IMR-90 (cell line): ENCODE measurements at regions not wholly inside any gene's neighbourhood (a gene's known extent, or its start where the extent isn't known, plus 50 kb on each side); places are given as distances from the start of the nearest gene placed in this dataset.

Experiments
- ATAC-seq: fragments of 200-7000 bp; cut with Tn5 transposase; 2 replicates; pipeline ENCODE4 v1.9.1; 2020; ENCODE audit warnings: low read depth, mild to moderate bottlenecking, moderate library complexity
- BruUV-seq: library from RNA; stranded (reverse); fragments of 400-500 nt; replicated peaks from 2 replicates; lab custom pipeline; 2021; lab: Mats Ljungman, UMichigan
- CTCF ChIA-PET: fragments of 300-600 bp; formaldehyde crosslinking; extraction: SDS; loops from one replicate; lab custom pipeline; 2021; ENCODE audit warnings: antibody characterized with exemption; lab: Yijun Ruan, JAX
- POLR2A ChIA-PET: fragments of 300-600 bp; sonication (Branson Sonifier 250); formaldehyde crosslinking; loops from one replicate; lab custom pipeline; 2022; ENCODE audit warnings: antibody characterized with exemption; ENCODE audit not compliant: unreplicated experiment; lab: Charles Lee
- DNase-seq: peaks from one replicate; pipeline ENCODE4 v3.0.0; 2013
- H2AFZ ChIP-seq: replicated peaks from 2 replicates; pipeline ENCODE3; 2013; ENCODE audit warnings: low read length, mild to moderate bottlenecking; ENCODE audit not compliant: poor library complexity
- H2AK5ac ChIP-seq: 2 replicates; pipeline ENCODE4 v1.6.1; 2013; ENCODE audit warnings: low read depth, low read length, inconsistent platforms
- H2AK9ac ChIP-seq: replicated peaks from 2 replicates; pipeline ENCODE3; 2013; ENCODE audit warnings: mild to moderate bottlenecking, low read depth, low read length, moderate library complexity; ENCODE audit not compliant: poor library complexity
- H2BK120ac ChIP-seq: 2 replicates; pipeline ENCODE4 v1.6.1; 2013; ENCODE audit warnings: low read depth, low read length, inconsistent platforms
- H2BK15ac ChIP-seq: 3 replicates; pipeline ENCODE4 v1.6.1; 2013; ENCODE audit warnings: low read depth, low read length, inconsistent platforms
- H2BK20ac ChIP-seq: 2 replicates; pipeline ENCODE4 v1.6.1; 2013; ENCODE audit warnings: low read depth, mild to moderate bottlenecking, inconsistent platforms, low read length, moderate library complexity
- H2BK5ac ChIP-seq: 2 replicates; pipeline ENCODE4 v1.6.1; 2013; ENCODE audit warnings: mild to moderate bottlenecking, low read depth, low read length, inconsistent platforms; ENCODE audit not compliant: poor library complexity, severe bottlenecking
- H3K14ac ChIP-seq: replicated peaks from 2 replicates; pipeline ENCODE4 v1.6.1; 2013; ENCODE audit warnings: low read depth, low read length, inconsistent platforms
- H3K18ac ChIP-seq: 2 replicates; pipeline ENCODE4 v1.6.1; 2013; ENCODE audit warnings: low read depth, low read length, control low read depth
- H3K23ac ChIP-seq: 2 replicates; pipeline ENCODE4 v1.6.1; 2013; ENCODE audit warnings: low read depth, low read length, inconsistent platforms
- H3K27ac ChIP-seq: 2 replicates; pipeline ENCODE4 v1.5.1; 2013; ENCODE audit warnings: mild to moderate bottlenecking, control low read depth, low read length; ENCODE audit not compliant: insufficient read depth
- H3K27me3 ChIP-seq: 2 replicates; pipeline ENCODE4 v1.6.1; 2013; ENCODE audit warnings: low read length; ENCODE audit not compliant: control insufficient read depth, insufficient read depth
- H3K36me3 ChIP-seq: 2 replicates; pipeline ENCODE4 v1.6.1; 2013; ENCODE audit warnings: low read length, mixed read lengths; ENCODE audit not compliant: control insufficient read depth, insufficient read depth
- H3K4ac ChIP-seq: 2 replicates; pipeline ENCODE4 v1.6.1; 2013; ENCODE audit warnings: low read depth, low read length, inconsistent platforms
- H3K4me1 ChIP-seq: 2 replicates; pipeline ENCODE4 v1.6.1; 2013; ENCODE audit warnings: low read length, mixed read lengths; ENCODE audit not compliant: control insufficient read depth, insufficient read depth
- H3K4me2 ChIP-seq: 2 replicates; pipeline ENCODE4 v1.6.1; 2013; ENCODE audit warnings: low read depth, mild to moderate bottlenecking, control low read depth, low read length, moderate library complexity
- H3K4me3 ChIP-seq: 2 replicates; pipeline ENCODE4 v1.5.1; 2013; ENCODE audit warnings: low read depth, mild to moderate bottlenecking, control low read depth, low read length, moderate library complexity; ENCODE audit not compliant: insufficient read depth
- H3K56ac ChIP-seq: 2 replicates; pipeline ENCODE4 v1.6.1; 2013; ENCODE audit warnings: low read length, inconsistent platforms; ENCODE audit not compliant: insufficient read depth; ENCODE audit errors: extremely low read depth
- H3K79me1 ChIP-seq, 2 experiments: 2 replicates each; pipeline ENCODE4 v1.6.1; 2013; ENCODE audit warnings: low read length in 2 of 2, inconsistent platforms in 1 of 2, low read depth in 1 of 2
- H3K9ac ChIP-seq: 2 replicates; pipeline ENCODE4 v1.6.1; 2013; ENCODE audit warnings: low read depth, low read length, control low read depth
- H3K9me1 ChIP-seq: 2 replicates; pipeline ENCODE4 v1.6.1; 2013; ENCODE audit warnings: low read length, inconsistent platforms; ENCODE audit not compliant: insufficient read depth
- H3K9me3 ChIP-seq: 2 replicates; pipeline ENCODE4 v1.6.1; 2013; ENCODE audit warnings: low read length; ENCODE audit not compliant: control insufficient read depth, insufficient read depth
- H4K20me1 ChIP-seq: 2 replicates; pipeline ENCODE4 v1.6.1; 2013; ENCODE audit warnings: low read length, inconsistent platforms; ENCODE audit not compliant: insufficient read depth
- H4K5ac ChIP-seq: 2 replicates; pipeline ENCODE4 v1.6.1; 2013; ENCODE audit warnings: mild to moderate bottlenecking, low read depth, low read length, control low read depth
- H4K8ac ChIP-seq, 2 experiments: 2 replicates each; pipeline ENCODE4 v1.6.1; 2013; ENCODE audit warnings: low read depth in 2 of 2, low read length in 2 of 2, control low read depth in 1 of 2, inconsistent platforms in 1 of 2
- H4K91ac ChIP-seq: 2 replicates; pipeline ENCODE4 v1.6.1; 2013; ENCODE audit warnings: low read depth, low read length, inconsistent platforms; ENCODE audit not compliant: insufficient read depth
- BHLHE40 ChIP-seq: fragments of 150-350 bp; IDR thresholded peaks from 2 replicates; pipeline ENCODE4 v1.6.1; 2016; ENCODE audit warnings: mild to moderate bottlenecking, low read depth, low read length
- CEBPB ChIP-seq: IDR thresholded peaks from 2 replicates; pipeline ENCODE4 v1.6.1; 2012; ENCODE audit warnings: low read depth, low read length, improper control_type of control experiment
- CHD1 ChIP-seq: IDR thresholded peaks from 2 replicates; pipeline ENCODE4 v1.6.1; 2012; ENCODE audit warnings: low read depth, low read length, improper control_type of control experiment
- CTCF ChIP-seq: conservative IDR thresholded peaks from 2 replicates; pipeline ENCODE4 v1.5.1; 2012; ENCODE audit warnings: mild to moderate bottlenecking, low read depth, low read length, improper control_type of control experiment
- FOS ChIP-seq: fragments of 150-350 bp; IDR thresholded peaks from 2 replicates; pipeline ENCODE4 v1.6.1; 2016; ENCODE audit warnings: low read depth, low read length
- MAFK ChIP-seq: IDR thresholded peaks from 2 replicates; pipeline ENCODE4 v1.6.1; 2012; ENCODE audit warnings: low read depth, low read length, improper control_type of control experiment
- MAZ ChIP-seq: IDR thresholded peaks from 2 replicates; pipeline ENCODE4 v1.6.1; 2012; ENCODE audit warnings: low read depth, mild to moderate bottlenecking, low read length, improper control_type of control experiment, moderate library complexity, borderline replicate concordance
- MXI1 ChIP-seq: IDR thresholded peaks from 2 replicates; pipeline ENCODE4 v1.6.1; 2012; ENCODE audit warnings: low read depth, mild to moderate bottlenecking, low read length, moderate library complexity, borderline replicate concordance
- NFE2L2 ChIP-seq: fragments of 150-350 bp; IDR thresholded peaks from 2 replicates; pipeline ENCODE4 v1.6.1; 2016; ENCODE audit warnings: low read depth, mild to moderate bottlenecking, low read length
- POLR2A ChIP-seq: IDR thresholded peaks from 2 replicates; pipeline ENCODE4 v1.6.1; 2012; ENCODE audit warnings: mild to moderate bottlenecking, low read depth, low read length
- RAD21 ChIP-seq: IDR thresholded peaks from 2 replicates; pipeline ENCODE4 v1.6.1; 2012; ENCODE audit warnings: low read length, improper control_type of control experiment
- RCOR1 ChIP-seq: IDR thresholded peaks from 2 replicates; pipeline ENCODE4 v1.6.1; 2012; ENCODE audit warnings: mild to moderate bottlenecking, low read length, improper control_type of control experiment; ENCODE audit not compliant: insufficient replicate concordance
- RFX5 ChIP-seq: IDR thresholded peaks from 2 replicates; pipeline ENCODE4 v1.8.0; 2012; ENCODE audit warnings: low read depth, mild to moderate bottlenecking, low read length, moderate library complexity
- SMC3 ChIP-seq: fragments of 150-350 bp; IDR thresholded peaks from 2 replicates; pipeline ENCODE4 v1.6.1; 2016; ENCODE audit warnings: low read depth, mild to moderate bottlenecking, antibody characterized with exemption, low read length, moderate library complexity
- WGBS, 2 experiments: methylation state at CpG; one replicate each; pipeline versions ENCODE4 v1.1.5 to v1.1.7; 2013; ENCODE audit warnings: missing lambda C conversion rate in 2 of 2; ENCODE audit not compliant: insufficient read length in 1 of 2; ENCODE audit errors: extremely low coverage in 2 of 2; 5-methylcytosine and 5-hydroxymethylcytosine counted together
- dilution Hi-C: fragments of 300-500 bp; cut with HindIII; formaldehyde crosslinking; loops from one replicate; pipeline ENCODE4 v1.14.3; 2018; ENCODE audit warnings: low sequenced_read_pairs; ENCODE audit not compliant: unreplicated experiment
- in situ Hi-C: fragments of 300-500 bp; cut with MboI; formaldehyde crosslinking; loops from 3 replicates; pipeline ENCODE4 v1.14.3; 2019; ENCODE audit warnings: low sequenced_read_pairs, inconsistent platforms, mixed read lengths
- intact Hi-C: fragments of 100-400 bp; cut with micrococcal nuclease; formaldehyde crosslinking; loops from 2 replicates; pipeline ENCODE4 v1.10.0; 2022
- TF ChIP-seq, protein P1 (sequence below): fragments of 150-350 bp; IDR thresholded peaks from 2 replicates; pipeline ENCODE4 v1.6.1; 2016; ENCODE audit warnings: low read depth, mild to moderate bottlenecking, low read length, moderate library complexity, borderline replicate concordance
- TF ChIP-seq, protein P2 (sequence below): fragments of 150-350 bp; IDR thresholded peaks from 2 replicates; pipeline ENCODE4 v1.6.1; 2017; ENCODE audit warnings: mild to moderate bottlenecking, antibody characterized with exemption, low read length, low read depth

GRCh38 chr1:198086051-198086745, 70.6 kb upstream of the NEK7 start:
- peaks cover under 1 to 4% of the 10 kb centered on the region in 2 experiments; a peak in 2 of 4 replicates for H3K79me1 ChIP-seq
- no peaks in the 10 kb centered on the region; the same call in 1 of the 2 replicates for H3K9me1 ChIP-seq
- no peak overlapping the region for H2AK9ac ChIP-seq
- no peak overlapping the region for H3K27ac ChIP-seq
- no CpG with 5 or more reads among the region's 1 CpG for WGBS, 2 experiments
- H3K14ac ChIP-seq: no peak overlapping the region
- no peak overlapping the region for H3K4me3 ChIP-seq
- no peak overlapping the region for H4K8ac ChIP-seq
- H3K9me3 ChIP-seq: no peaks in the 10 kb centered on the region
- H3K36me3 ChIP-seq: no peaks in the 10 kb centered on the region
- H3K27me3 ChIP-seq: no peaks in the 10 kb centered on the region
- dilution Hi-C loops: no loop called here
- H2AFZ ChIP-seq: no peak overlapping the region
- intact Hi-C loops: loop anchor here (5.0 to 10.0 kb wide), 3 partner anchors 189 to 469 kb away; no protein-coding TSS in a partner anchor
- H4K91ac ChIP-seq: no peak overlapping the region
- H3K56ac ChIP-seq: no peak overlapping the region
- TF ChIP-seq POLR2A: no peak
- TF ChIP-seq CTCF: no peak
- no peak for TF ChIP-seq FOS
- TF ChIP-seq MXI1: no peak
- no peak for TF ChIP-seq SMC3
- TF ChIP-seq, protein P1, sequence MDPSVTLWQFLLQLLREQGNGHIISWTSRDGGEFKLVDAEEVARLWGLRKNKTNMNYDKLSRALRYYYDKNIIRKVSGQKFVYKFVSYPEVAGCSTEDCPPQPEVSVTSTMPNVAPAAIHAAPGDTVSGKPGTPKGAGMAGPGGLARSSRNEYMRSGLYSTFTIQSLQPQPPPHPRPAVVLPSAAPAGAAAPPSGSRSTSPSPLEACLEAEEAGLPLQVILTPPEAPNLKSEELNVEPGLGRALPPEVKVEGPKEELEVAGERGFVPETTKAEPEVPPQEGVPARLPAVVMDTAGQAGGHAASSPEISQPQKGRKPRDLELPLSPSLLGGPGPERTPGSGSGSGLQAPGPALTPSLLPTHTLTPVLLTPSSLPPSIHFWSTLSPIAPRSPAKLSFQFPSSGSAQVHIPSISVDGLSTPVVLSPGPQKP: no peak
- TF ChIP-seq, protein P2, sequence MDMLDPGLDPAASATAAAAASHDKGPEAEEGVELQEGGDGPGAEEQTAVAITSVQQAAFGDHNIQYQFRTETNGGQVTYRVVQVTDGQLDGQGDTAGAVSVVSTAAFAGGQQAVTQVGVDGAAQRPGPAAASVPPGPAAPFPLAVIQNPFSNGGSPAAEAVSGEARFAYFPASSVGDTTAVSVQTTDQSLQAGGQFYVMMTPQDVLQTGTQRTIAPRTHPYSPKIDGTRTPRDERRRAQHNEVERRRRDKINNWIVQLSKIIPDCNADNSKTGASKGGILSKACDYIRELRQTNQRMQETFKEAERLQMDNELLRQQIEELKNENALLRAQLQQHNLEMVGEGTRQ: no peak
- no peak for TF ChIP-seq RCOR1
- TF ChIP-seq BHLHE40: no peak
- no peak for TF ChIP-seq MAZ
- TF ChIP-seq RAD21: no peak
- TF ChIP-seq NFE2L2: no peak
- no peak for TF ChIP-seq RFX5
- no peak for TF ChIP-seq CHD1
- no peak for TF ChIP-seq MAFK
- no peak for TF ChIP-seq CEBPB
- no peak overlapping the region for H2BK20ac ChIP-seq
- DNase-seq (no peak), ATAC-seq (no peak)
- H2BK120ac ChIP-seq: no peak overlapping the region
- no peak overlapping the region for H3K4ac ChIP-seq
- no peaks in the 10 kb centered on the region for H4K20me1 ChIP-seq
- ChIA-PET CTCF (interaction anchor here (0.5 kb wide), 1 partner anchor 20 kb away, joined by 3 read pairs; no protein-coding TSS in a partner anchor), POLR2A (no interaction called here)
- no peak overlapping the region for H3K18ac ChIP-seq
- H3K23ac ChIP-seq: no peak overlapping the region
- no peak overlapping the region for H3K4me2 ChIP-seq
- H2BK15ac ChIP-seq: no peak overlapping the region
- peaks cover 3% of the 10 kb centered on the region for H3K4me1 ChIP-seq
- no peak overlapping the region for H2BK5ac ChIP-seq
- no TSS peak for BruUV-seq
- H2AK5ac ChIP-seq: no peak overlapping the region
- in situ Hi-C loops: no loop called here
- H3K9ac ChIP-seq: no peak overlapping the region
- H4K5ac ChIP-seq: no peak overlapping the region
